B cell (primary cell): ENCODE measurements at regions not wholly inside any gene's neighbourhood (a gene's known extent, or its start where the extent isn't known, plus 50 kb on each side); places are given as distances from the start of the nearest gene placed in this dataset.

Source experiments
- CTCF ChIP-seq: fragments of 200-600 bp; IDR thresholded peaks from one replicate; pipeline ENCODE4 v1.8.0; 2022; ENCODE audit warnings: antibody characterized with exemption, mild to moderate bottlenecking
- EZH2 ChIP-seq: IDR thresholded peaks from 2 replicates; pipeline ENCODE4 v1.6.1; 2012; ENCODE audit warnings: borderline replicate concordance, low read depth, mild to moderate bottlenecking, moderate library complexity, low read length; ENCODE audit not compliant: insufficient read depth, poor library complexity, severe bottlenecking

- TF ChIP-seq CTCF (no peak), EZH2 (no peak)
Measured at GRCh38 chr12:85690146-85690545, 146.1 kb downstream of the RASSF9 start.
